AML-193 (cell line): ENCODE measurements at regions not wholly inside any gene's neighbourhood (a gene's known extent, or its start where the extent isn't known, plus 50 kb on each side); places are given as distances from the start of the nearest gene placed in this dataset.
"Not testable (repeated sequence)": the region's sequence is repeated elsewhere in the genome, so short reads cannot be mapped to it uniquely, and the experiment has no call there.

Source experiments
- DNase-seq, 2 experiments: peaks; one replicate each; lab custom pipeline; 2025; lab: John Stamatoyannopoulos, UW

DNA sequence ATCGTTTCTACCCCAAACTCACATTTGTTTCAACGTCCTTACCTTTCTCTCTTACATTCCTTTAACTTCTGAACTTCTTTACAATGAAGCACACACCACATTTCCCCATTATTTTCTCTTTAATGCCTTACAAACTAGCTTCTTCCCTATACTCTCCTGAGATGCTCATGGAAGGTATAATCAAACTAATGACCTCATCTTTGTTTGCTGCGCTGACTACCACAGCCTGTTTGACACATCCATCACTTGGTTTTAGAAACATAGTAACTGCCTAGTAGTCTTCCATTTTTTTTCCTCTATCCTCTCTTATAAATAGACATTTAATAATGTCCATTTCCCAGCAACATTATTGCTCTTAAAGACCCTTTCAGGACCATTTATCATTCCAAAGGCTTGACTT lies 230.5 kb upstream of the LRTM1 start:
- DNase-seq: no peak

DNA sequence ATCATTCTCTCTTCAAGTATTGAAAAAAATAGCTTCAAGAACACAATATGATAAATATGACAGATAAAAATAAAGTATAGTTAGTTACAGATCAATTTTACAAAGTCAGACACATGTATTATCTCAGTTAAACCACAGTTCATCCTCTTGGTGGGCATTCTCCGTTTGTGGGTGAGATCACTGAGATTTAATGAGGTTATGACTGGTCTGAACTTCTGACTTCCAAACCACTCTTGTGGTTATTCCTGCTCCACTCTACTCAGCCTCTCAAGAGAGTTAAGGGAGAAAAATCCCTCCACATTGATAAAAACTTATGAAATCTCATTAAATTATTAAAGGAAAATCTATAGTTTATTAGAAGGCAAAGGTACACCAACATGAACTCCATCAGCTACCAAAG lies 229.9 kb upstream of the LRTM1 start:
- DNase-seq: no peak

DNA sequence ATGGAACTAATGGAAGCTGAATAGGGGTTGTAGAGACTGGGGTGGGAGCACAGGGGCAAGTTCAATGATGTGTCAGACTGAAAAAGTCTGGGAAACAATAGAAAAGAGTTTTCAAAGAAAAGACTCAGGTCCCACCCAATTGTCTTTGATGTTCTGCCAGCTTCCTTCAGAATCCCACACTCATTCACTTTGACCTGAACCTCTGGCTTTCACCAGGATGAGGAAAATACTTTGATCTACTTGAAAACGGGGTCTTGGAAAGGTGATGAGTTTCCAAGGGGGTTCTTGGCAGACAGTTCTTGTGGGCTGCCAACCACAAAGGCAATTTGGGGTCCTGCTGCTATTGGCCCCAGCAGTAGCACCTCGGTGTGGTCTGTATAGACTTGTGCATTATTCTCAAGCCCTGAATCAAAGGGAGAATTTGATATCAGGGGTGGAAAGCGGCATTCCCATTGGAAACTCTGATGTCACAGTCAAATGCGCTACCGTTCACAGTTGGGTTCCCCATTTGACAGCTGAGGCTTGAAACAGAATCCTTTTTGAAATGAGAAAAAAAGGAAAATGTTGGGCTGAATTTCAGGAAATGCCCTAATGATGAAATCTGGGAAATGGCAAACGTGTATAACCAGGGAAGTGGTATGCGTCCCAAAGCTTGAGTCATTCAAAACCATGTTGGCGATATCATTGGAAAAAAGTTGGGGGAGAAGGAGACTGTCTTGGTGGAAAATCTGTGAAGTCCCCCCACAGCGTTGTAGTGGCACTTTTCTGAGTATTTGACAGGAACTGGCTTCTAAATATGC lies 229.2 kb upstream of the LRTM1 start:
- no peak for DNase-seq

DNA sequence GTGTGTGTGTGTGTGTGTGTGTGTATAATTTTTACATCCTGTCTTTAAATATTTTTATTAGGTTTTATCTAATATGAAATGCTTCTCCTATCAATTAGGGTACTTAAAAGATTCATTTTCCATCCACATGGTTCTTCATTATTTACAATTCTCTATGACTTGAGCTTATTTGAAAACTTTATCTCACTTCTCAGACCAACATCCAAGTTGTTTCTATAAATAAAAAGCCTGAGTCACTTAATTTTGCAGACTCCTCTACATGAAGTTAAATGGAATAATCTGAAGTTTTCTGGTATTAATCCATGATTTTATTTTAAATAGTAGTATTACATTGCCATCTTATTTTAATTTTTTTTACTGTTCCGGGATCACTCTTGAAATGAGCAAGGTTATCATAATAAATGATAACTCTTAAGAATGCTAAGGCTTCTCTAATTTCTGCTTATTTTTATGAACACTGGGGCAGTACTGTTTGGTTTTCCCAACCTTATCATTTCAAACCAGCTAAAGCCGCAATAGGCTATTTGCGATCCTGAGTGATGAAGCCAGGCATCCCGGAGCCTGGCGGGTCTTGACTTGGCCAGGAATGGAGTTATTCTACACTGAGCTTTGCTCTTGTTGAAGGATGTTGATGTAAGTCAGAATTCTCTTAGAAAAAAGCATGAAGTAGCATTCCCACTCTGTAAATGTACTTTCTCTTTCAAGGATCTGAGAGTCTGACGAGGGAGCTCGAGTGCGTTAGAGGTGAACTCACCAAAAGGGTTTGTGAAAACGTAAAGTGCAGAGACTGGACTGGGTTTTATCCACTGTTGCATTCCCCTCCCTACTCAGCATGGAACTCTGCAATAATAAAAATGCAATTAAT lies 220.2 kb upstream of the LRTM1 start:
- no peak for DNase-seq

DNA sequence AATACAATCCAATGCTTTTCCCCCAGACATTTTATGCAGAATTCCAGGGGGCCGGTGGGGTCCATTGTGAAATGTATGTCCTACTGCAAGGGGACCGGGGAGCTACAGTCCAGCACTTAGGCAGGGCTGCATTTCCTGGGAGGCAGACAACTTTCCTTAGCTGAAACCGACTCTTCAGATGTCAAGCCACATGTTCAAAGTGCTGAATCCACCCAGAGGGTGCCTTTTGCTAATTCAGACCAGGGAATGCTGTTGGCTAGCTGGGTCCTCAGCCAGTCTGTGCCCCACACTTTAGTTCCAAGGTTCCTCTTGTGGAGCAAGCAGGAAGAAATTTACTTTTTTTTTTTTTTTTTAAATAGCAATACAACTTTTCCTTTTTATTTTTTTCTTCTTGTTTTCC lies 219.5 kb upstream of the LRTM1 start:
- no peak for DNase-seq

DNA sequence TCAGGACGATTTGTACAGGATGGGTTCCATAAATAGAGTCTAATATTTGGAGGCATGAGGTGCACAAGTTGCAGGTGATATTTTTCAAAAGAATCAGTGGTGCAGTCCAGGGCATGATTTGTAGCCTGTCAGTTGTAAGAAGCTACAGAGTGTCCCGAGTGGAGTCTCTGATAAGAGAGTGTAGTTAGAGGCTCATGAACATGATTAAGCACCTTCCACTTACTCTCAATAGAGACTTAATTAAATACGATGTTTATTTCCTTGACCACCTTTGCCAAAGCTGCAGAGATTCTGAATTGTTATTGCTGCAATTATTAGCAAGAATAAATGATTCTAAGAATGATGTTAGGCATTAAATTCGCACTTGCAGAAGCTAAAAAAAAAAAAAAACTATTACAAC lies 218.4 kb upstream of the LRTM1 start:
- no peak for DNase-seq

DNA sequence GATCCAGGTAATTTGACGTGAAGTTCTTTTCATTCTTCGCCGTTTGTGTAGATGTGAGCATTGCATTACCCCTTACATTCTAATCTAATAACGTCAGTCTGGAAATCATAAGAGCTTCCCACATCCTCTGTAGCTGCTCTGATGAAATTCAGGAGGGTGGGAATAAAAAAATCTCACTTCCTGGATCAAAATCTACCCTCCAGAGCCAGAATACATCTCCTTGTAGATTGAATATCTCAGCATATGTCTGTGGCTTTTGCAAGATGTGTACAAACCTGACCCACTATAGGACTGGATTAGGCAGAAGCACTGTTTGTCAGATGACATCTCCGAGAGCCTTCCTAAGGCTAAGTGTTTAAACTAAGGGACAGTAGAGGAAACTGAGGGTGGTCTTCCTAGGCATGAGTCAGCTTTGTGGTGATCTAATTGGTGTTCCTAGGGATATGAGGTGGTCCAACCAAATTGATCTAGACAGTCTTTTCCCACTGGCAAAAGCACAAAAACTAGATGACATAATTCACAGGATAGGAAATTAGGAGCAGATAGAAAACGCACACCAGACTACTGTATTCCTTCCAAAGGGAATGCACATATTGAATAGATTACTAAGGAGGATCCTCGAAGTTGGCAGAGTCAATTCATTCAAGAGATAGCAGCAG lies 216.3 kb upstream of the LRTM1 start:
- no peak for DNase-seq

DNA sequence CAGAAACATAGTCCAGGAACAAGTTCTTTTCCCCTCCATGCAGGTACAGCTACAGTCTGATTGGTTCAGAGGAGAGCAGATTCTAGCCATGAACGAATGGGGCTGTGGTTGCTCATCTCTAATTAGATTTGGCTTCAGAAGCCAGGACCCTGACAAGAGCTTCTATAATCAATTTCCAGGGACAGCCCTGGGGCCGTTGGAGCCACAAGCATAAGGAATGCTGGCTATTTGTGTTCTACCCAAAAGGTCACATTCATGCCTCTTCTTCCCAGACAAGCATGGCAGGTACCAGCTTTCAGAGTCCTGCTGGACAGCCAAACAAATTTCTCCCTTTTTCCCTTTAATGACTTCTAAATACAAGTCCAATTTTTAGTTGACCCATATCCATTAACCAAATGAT lies 215.5 kb upstream of the LRTM1 start:
- no peak for DNase-seq

DNA sequence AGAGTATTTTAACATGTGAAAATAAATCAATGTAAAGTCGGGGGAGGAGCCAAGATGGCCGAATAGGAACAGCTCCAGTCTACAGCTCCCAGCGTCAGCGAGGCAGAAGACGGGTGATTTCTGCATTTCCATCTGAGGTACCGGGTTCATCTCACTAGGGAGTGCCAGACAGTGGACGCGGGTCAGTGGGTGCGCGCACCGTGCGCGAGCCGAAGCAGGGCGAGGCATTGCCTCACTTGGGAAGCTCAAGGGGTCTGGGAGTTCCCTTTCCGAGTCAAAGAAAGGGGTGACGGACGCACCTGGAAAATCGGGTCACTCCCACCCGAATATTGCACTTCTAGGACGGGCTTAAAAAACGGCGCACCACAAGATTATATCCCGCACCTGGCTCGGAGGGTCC lies 208.4 kb upstream of the LRTM1 start:
- DNase-seq: not testable (repeated sequence)

DNA sequence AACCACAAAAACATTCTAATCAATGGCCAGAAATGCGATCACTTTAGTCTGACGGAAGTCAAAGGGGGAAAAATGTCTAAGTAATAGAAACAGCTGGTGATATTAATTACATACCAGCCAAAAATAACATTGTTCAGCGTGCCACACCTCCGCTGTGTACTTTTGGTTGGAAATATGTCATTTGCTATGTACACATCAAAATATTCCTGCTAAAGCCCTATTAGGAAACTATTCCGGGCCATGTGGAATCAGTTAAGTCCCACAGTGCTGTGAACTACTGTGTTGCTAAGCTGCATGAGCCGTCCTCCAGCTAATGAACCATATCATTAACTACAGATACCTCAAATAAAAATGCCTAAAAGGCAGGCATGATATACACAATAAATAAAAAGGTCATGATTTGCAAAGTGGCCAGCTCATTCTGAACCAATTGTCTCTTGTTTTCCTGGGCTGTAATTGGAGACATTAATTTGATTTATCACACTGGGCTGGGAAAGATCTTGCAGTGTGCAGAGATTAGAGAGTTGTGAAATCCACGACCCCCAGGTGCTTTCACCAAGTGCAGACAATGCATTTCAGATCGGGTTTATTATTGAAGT lies 200.5 kb upstream of the LRTM1 start:
- DNase-seq: no peak

DNA sequence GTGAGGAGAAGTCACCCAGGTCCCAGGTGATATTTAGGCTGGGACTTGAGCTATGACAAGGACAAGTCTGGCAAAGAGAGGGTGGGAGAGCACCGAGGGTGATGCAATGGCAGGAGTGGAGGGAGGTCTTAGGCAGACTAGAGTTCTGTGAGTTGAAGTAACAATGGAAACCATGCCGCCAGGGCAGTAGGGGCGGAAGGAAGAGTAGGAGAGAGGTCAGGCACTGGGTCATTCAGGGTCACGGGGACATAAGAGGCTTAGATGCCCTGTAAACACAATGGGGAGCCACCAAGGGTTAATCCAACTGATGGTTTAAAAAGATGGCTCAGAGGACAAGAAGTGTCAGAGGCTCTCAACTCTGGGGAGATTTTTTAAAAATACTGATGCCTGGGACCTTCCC lies 199.7 kb upstream of the LRTM1 start:
- DNase-seq: no peak

DNA sequence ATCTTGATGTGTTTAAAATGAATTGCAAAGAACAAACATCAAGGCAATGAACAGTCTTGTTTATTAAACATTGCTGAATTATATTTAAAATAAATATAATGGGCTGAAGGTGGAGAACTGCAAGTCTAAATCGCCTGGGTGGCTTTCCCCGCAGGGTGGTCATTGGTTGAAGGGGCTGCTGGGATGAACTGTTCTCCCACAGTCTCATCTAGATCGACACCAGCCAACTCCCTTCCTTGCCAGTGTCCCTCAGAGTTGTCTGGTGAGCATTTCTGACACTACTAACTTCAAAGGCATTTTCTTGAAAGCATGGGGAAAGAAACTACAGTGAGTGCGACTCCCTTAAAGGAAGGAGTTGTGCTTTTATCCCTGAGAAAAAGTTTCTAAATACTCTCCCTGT lies 196.5 kb upstream of the LRTM1 start:
- no peak for DNase-seq
